ENCODE measurements at regions not wholly inside any gene's neighbourhood (a gene's known extent, or its start where the extent isn't known, plus 50 kb on each side); places are given as distances from the start of the nearest gene placed in this dataset.

DNA sequence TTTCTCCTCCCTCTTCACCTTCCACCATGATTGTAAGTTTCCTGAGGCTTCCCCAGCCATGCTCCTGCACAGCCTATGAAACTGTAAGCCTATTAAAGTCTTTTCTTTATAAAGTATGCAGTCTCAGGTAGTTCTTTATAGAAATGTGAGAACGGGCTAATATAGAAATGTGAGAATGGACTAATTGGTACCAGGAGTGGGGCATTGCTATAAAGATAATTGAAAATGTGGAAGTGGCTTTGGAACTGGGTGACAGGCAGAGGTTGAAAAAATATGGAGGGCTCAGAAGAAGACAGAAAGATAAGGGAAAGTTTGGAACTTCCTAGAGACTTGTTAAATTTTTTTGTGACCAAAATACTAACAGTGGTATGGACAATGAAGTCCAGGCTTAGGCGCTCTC is 959.3 kb downstream of the SH3BGRL start:
- Histone ChIP-seq H3K27ac (no peak overlapping the region), H3K4me3 (ENCODE audit: low read depth, low read length) (no peak overlapping the region), H3K9me3 (ENCODE audit: severe bottlenecking) (no peaks in the 10 kb centered on the region), H3K36me3 (no peaks in the 10 kb centered on the region), H3K27me3 (ENCODE audit: insufficient read depth, low read depth, severe bottlenecking) (peaks cover 8% of the 10 kb centered on the region)
- TF ChIP-seq, protein P1, sequence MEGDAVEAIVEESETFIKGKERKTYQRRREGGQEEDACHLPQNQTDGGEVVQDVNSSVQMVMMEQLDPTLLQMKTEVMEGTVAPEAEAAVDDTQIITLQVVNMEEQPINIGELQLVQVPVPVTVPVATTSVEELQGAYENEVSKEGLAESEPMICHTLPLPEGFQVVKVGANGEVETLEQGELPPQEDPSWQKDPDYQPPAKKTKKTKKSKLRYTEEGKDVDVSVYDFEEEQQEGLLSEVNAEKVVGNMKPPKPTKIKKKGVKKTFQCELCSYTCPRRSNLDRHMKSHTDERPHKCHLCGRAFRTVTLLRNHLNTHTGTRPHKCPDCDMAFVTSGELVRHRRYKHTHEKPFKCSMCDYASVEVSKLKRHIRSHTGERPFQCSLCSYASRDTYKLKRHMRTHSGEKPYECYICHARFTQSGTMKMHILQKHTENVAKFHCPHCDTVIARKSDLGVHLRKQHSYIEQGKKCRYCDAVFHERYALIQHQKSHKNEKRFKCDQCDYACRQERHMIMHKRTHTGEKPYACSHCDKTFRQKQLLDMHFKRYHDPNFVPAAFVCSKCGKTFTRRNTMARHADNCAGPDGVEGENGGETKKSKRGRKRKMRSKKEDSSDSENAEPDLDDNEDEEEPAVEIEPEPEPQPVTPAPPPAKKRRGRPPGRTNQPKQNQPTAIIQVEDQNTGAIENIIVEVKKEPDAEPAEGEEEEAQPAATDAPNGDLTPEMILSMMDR (IDR thresholded peaks at IDR 0.05; ENCODE audit: low read depth, low read length) = no peak
- DNase-seq = no peak

DNA sequence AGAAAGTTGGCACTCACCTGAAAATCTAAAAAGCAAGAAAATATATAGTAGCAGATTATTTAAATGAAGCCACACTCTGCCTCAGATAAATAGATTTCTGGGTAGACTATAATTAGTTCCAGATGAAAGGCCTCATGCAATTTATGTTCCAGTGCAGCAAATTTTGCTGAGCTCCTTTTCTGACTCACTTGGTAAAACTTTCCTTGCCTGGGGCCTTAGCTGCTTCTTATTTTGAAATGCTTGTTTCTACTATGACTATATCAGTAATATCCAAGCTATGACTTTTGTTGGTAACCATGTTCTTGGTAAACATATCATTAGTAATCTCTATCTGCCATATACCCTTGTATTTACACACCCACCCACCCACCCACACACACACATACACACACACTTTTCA is 961.8 kb downstream of the SH3BGRL start:
- Histone ChIP-seq H3K27ac (no peak overlapping the region), H3K36me3 (no peaks in the 10 kb centered on the region), H3K27me3 (ENCODE audit: insufficient read depth, low read depth, severe bottlenecking) (peaks cover 3% of the 10 kb centered on the region), H3K4me3 (ENCODE audit: low read depth, low read length) (no peak overlapping the region), H3K9me3 (ENCODE audit: severe bottlenecking) (no peaks in the 10 kb centered on the region)
- no peak for DNase-seq
- TF ChIP-seq, protein P1 (IDR thresholded peaks at IDR 0.05; ENCODE audit: low read depth, low read length) = no peak

DNA sequence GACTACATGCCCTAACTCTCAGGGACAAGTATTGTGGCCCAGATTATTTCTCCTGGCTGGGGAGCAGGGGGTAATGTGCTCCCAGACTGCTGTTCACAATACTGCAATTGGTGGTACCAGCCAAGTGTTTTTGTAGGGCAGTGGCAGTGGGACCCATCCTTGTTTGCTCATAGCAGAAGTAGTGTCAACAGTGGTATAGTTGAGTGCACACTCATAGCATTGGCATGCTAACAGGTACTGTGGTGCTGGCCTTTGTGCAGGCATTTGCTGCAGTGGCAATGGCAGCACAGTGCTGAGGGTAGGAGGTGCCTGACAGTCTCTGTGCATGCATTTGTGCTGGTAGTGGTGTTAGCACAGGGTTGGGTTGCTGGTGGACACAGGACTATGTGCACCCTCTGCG is 995.0 kb downstream of the SH3BGRL start:
- no peaks in the 10 kb centered on the region for H3K9me3 ChIP-seq (ENCODE audit: severe bottlenecking)
- no peak for DNase-seq
- H3K27me3 ChIP-seq (ENCODE audit: insufficient read depth, low read depth, severe bottlenecking) = peaks cover 7% of the 10 kb centered on the region
- TF ChIP-seq, protein P1 (IDR thresholded peaks at IDR 0.05; ENCODE audit: low read depth, low read length) = no peak
- no peak overlapping the region for H3K27ac ChIP-seq
- H3K36me3 ChIP-seq = no peaks in the 10 kb centered on the region
- H3K4me3 ChIP-seq (ENCODE audit: low read depth, low read length) = no peak overlapping the region

DNA sequence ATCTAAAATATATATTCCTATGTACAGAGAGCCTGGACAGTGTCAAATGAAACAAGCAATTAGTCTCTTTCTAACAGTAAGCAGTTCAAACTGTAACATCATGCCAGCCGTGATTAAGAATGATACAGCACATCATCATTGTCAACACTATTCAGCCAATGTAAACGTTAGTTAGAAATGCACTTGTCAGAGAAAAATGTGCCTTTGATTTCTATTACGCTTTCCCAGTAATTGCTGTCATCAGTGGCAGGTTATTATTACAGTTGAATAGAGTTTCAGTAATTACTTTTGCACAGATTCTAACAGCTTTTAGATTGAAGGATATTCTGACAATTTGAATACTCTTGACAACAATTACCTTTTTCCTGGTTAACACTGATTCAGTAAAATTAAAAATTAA is 1007.1 kb downstream of the SH3BGRL start:
- Histone ChIP-seq H3K9me3 (ENCODE audit: severe bottlenecking) (no peaks in the 10 kb centered on the region), H3K27me3 (ENCODE audit: insufficient read depth, low read depth, severe bottlenecking) (peaks cover 16% of the 10 kb centered on the region), H3K36me3 (no peaks in the 10 kb centered on the region), H3K4me3 (ENCODE audit: low read depth, low read length) (no peak overlapping the region), H3K27ac (no peak overlapping the region)
- no peak for DNase-seq
- TF ChIP-seq, protein P1 (IDR thresholded peaks at IDR 0.05; ENCODE audit: low read depth, low read length) = no peak

DNA sequence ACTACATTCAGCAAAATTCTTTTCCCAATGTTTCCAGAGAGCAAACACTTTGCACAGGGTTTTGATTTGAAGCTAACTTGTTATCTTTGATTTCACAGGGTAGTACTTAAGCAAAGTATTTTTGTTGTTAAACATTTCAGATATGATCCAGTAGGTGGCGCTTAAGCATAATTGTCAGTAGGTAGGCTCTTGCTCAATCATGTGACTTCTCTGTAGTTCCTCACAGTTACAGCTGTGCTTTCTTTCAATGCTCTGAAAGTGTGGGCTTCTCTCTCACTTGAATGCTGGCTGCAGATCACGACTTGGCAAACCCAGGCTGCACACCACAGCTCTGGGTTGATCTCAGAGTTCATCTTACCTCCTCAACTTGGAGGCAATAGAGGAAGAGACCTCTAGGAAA is 1016.5 kb downstream of the SH3BGRL start:
- no peaks in the 10 kb centered on the region for H3K36me3 ChIP-seq
- DNase-seq = no peak
- H3K27me3 ChIP-seq (ENCODE audit: insufficient read depth, low read depth, severe bottlenecking) = peaks cover 9% of the 10 kb centered on the region
- no peak overlapping the region for H3K4me3 ChIP-seq (ENCODE audit: low read depth, low read length)
- H3K9me3 ChIP-seq (ENCODE audit: severe bottlenecking) = no peaks in the 10 kb centered on the region
- H3K27ac ChIP-seq = no peak overlapping the region
- TF ChIP-seq, protein P1 (IDR thresholded peaks at IDR 0.05; ENCODE audit: low read depth, low read length) = peak; percentile 49

DNA sequence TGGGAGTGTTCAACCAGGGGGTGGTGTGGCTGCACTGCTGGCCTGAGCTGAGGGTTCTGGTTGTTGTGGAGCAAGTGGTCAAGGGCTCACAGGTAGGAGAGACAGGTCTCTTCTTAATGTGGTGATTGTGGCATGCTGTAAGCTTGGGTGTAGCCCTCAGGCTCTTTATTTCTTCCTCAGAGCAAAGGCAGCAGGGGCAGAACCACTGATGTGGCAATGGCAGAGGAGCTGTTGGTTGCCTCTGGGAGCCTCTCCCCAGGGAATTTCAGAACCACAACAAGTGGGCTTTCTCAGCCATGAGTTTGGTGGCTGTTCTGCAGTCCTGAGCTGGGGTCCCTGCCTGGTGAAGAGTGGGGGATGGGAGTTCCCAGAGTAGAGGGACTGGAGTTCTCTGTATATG is 1017.2 kb downstream of the SH3BGRL start:
- DNase-seq = no peak
- TF ChIP-seq, protein P1 (IDR thresholded peaks at IDR 0.05; ENCODE audit: low read depth, low read length) = no peak
- no peak overlapping the region for H3K27ac ChIP-seq
- no peak overlapping the region for H3K4me3 ChIP-seq (ENCODE audit: low read depth, low read length)
- peaks cover 6% of the 10 kb centered on the region for H3K27me3 ChIP-seq (ENCODE audit: insufficient read depth, low read depth, severe bottlenecking)
- no peaks in the 10 kb centered on the region for H3K9me3 ChIP-seq (ENCODE audit: severe bottlenecking)
- no peaks in the 10 kb centered on the region for H3K36me3 ChIP-seq

Data from WERI-Rb-1 (cell line).